OCI-LY7 (cell line): ENCODE measurements at regions not wholly inside any gene's neighbourhood (a gene's known extent, or its start where the extent isn't known, plus 50 kb on each side); places are given as distances from the start of the nearest gene placed in this dataset.

Source experiments
- BruUV-seq: library from RNA; stranded (reverse); fragments of 400-500 nt; replicated peaks from 2 replicates; lab custom pipeline; 2021; lab: Mats Ljungman, UMichigan
- CTCF ChIA-PET: fragments of 300-600 bp; sonication (Branson Sonifier 250); formaldehyde crosslinking; loops from one replicate; lab custom pipeline; 2022; ENCODE audit warnings: antibody characterized with exemption; ENCODE audit not compliant: unreplicated experiment; lab: Charles Lee
- POLR2A ChIA-PET: fragments of 300-600 bp; sonication (Branson Sonifier 250); formaldehyde crosslinking; loops from one replicate; lab custom pipeline; 2022; ENCODE audit warnings: antibody characterized with exemption; lab: Charles Lee
- DNase-seq: peaks from one replicate; pipeline ENCODE4 v3.0.0-alpha.2; 2015; ENCODE audit warnings: low spot score
- H2AFZ ChIP-seq: fragments of 200-600 bp; sonication (generic), shearing (Covaris generic); 2 replicates; pipeline ENCODE4 v1.6.1; 2014; ENCODE audit warnings: mild to moderate bottlenecking, antibody characterized with exemption, low read length, moderate library complexity
- H3K27ac ChIP-seq: fragments of 200-600 bp; sonication (generic); 2 replicates; pipeline ENCODE4 v1.5.1; 2014; ENCODE audit warnings: mixed run types, low read depth, mild to moderate bottlenecking, moderate library complexity, low read length, inconsistent platforms; ENCODE audit not compliant: poor library complexity, severe bottlenecking
- H3K36me3 ChIP-seq: fragments of 200-600 bp; sonication (generic); 2 replicates; pipeline ENCODE4 v1.6.1; 2014; ENCODE audit warnings: mild to moderate bottlenecking, antibody characterized with exemption, low read length, moderate library complexity, mixed read lengths; ENCODE audit not compliant: insufficient read depth
- H3K4me1 ChIP-seq: fragments of 200-600 bp; sonication (generic); 2 replicates; pipeline ENCODE4 v1.5.1; 2014; ENCODE audit warnings: mild to moderate bottlenecking, low read length; ENCODE audit not compliant: insufficient read depth, poor library complexity, severe bottlenecking
- H3K4me2 ChIP-seq: fragments of 200-600 bp; sonication (generic); 2 replicates; pipeline ENCODE4 v1.6.1; 2014; ENCODE audit warnings: mild to moderate bottlenecking, low read length
- H3K4me3 ChIP-seq: fragments of 200-600 bp; sonication (generic); 2 replicates; pipeline ENCODE4 v1.5.1; 2014; ENCODE audit warnings: mild to moderate bottlenecking, low read depth, low read length; ENCODE audit not compliant: poor library complexity, severe bottlenecking
- H3K79me2 ChIP-seq: fragments of 200-600 bp; sonication (generic); 2 replicates; pipeline ENCODE4 v1.6.1; 2016; ENCODE audit warnings: low read depth, mild to moderate bottlenecking, low read length, moderate library complexity, mixed read lengths; ENCODE audit not compliant: insufficient read depth
- H3K9me2 ChIP-seq: fragments of 200-600 bp; sonication (generic); 2 replicates; pipeline ENCODE4 v1.6.1; 2016; ENCODE audit warnings: mild to moderate bottlenecking, low read length, mixed read lengths; ENCODE audit not compliant: insufficient read depth
- H3K9me3 ChIP-seq: fragments of 200-600 bp; sonication (generic); 2 replicates; pipeline ENCODE4 v1.6.1; 2014; ENCODE audit warnings: mild to moderate bottlenecking, mixed run types, low read length, mixed read lengths
- H4K20me1 ChIP-seq: fragments of 200-600 bp; sonication (generic); 2 replicates; pipeline ENCODE4 v1.6.1; 2014; ENCODE audit warnings: mild to moderate bottlenecking, antibody characterized with exemption, low read length, moderate library complexity, mixed read lengths; ENCODE audit not compliant: insufficient read depth
- CTCF ChIP-seq: fragments of 200-600 bp; sonication (generic); conservative IDR thresholded peaks from 2 replicates; pipeline ENCODE4 v1.5.1; 2014; ENCODE audit warnings: mild to moderate bottlenecking, antibody characterized with exemption, low read length, moderate library complexity, mixed read lengths
- EZH2phosphoT487 ChIP-seq: fragments of 200-600 bp; sonication (generic); IDR thresholded peaks from 2 replicates; pipeline ENCODE4 v1.6.1; 2018; ENCODE audit warnings: low read depth, borderline replicate concordance, mild to moderate bottlenecking, mixed run types, antibody characterized with exemption, low read length, moderate library complexity, mixed read lengths
- intact Hi-C: fragments of 100-400 bp; cut with micrococcal nuclease; formaldehyde crosslinking; loops from one replicate; pipeline ENCODE4 v1.10.0; 2022; ENCODE audit not compliant: unreplicated experiment

GRCh38 chr7:112603673-112604072 is 122.9 kb downstream of the LSMEM1 start:
- CTCF ChIA-PET: no interaction called here
- Histone ChIP-seq H3K36me3 (no peaks in the 10 kb centered on the region), H3K27ac (no peak overlapping the region), H3K4me3 (no peak overlapping the region), H3K4me1 (no peaks in the 10 kb centered on the region), H3K79me2 (no peaks in the 10 kb centered on the region), H3K4me2 (no peak overlapping the region), H4K20me1 (no peaks in the 10 kb centered on the region), H2AFZ (no peak overlapping the region), H3K9me2 (no peaks in the 10 kb centered on the region), H3K9me3 (no peaks in the 10 kb centered on the region)
- intact Hi-C loops: no loop called here
- BruUV-seq: no TSS peak
- POLR2A ChIA-PET: no interaction called here
- no peak for TF ChIP-seq CTCF
- no peak for TF ChIP-seq EZH2phosphoT487
- DNase-seq: no peak

- no peak overlapping the region for H3K4me2 ChIP-seq
- POLR2A ChIA-PET: interaction anchor here (1.5 kb wide), 1 partner anchor 26 kb away, joined by 7 read pairs; no protein-coding TSS in a partner anchor
- H3K36me3 ChIP-seq: no peaks in the 10 kb centered on the region
- DNase-seq: no peak
- H2AFZ ChIP-seq: no peak overlapping the region
- BruUV-seq: no TSS peak
- H3K27ac ChIP-seq: no peak overlapping the region
- H3K79me2 ChIP-seq: no peaks in the 10 kb centered on the region
- no peaks in the 10 kb centered on the region for H3K9me2 ChIP-seq
- H3K4me1 ChIP-seq: no peaks in the 10 kb centered on the region
- TF ChIP-seq EZH2phosphoT487: no peak
- no peak overlapping the region for H3K4me3 ChIP-seq
- no peaks in the 10 kb centered on the region for H3K9me3 ChIP-seq
- intact Hi-C loops: no loop called here
- no peaks in the 10 kb centered on the region for H4K20me1 ChIP-seq
- CTCF ChIA-PET: no interaction called here
Measured at GRCh38 chr7:112610636-112611035, 129.8 kb downstream of the LSMEM1 start.

GRCh38 chr7:112615701-112616100 is 134.9 kb downstream of the LSMEM1 start:
- Histone ChIP-seq H3K9me3 (no peaks in the 10 kb centered on the region), H4K20me1 (no peaks in the 10 kb centered on the region), H3K4me2 (no peak overlapping the region), H3K4me1 (no peaks in the 10 kb centered on the region), H3K4me3 (no peak overlapping the region), H3K27ac (no peak overlapping the region), H2AFZ (no peak overlapping the region), H3K36me3 (no peaks in the 10 kb centered on the region), H3K9me2 (no peaks in the 10 kb centered on the region), H3K79me2 (no peaks in the 10 kb centered on the region)
- DNase-seq: no peak
- no TSS peak for BruUV-seq
- TF ChIP-seq EZH2phosphoT487 (no peak), CTCF (no peak)
- ChIA-PET POLR2A (interaction anchor here (0.6 to 0.7 kb wide), 2 partner anchors 25 to 834 kb away, joined by 3 to 6 read pairs; no protein-coding TSS in a partner anchor), CTCF (no interaction called here)
- intact Hi-C loops: no loop called here
